CD4-positive, alpha-beta T cell treated with Interferon alpha-2 for 1 hour (primary cell): ENCODE measurements at regions not wholly inside any gene's neighbourhood (a gene's known extent, or its start where the extent isn't known, plus 50 kb on each side); places are given as distances from the start of the nearest gene placed in this dataset.

Source experiments
- DNase-seq, 2 donors: peaks; one replicate each; pipeline ENCODE4 v3.0.0-alpha.2; 2020 to 2022

GRCh38 chr3:16658004-16658924, 53.0 kb upstream of the DAZL start:
- no peak for DNase-seq

GRCh38 chr3:16658925-16659793, 53.9 kb upstream of the DAZL start:
- no peak for DNase-seq

GRCh38 chr3:16663854-16664712, 58.9 kb upstream of the DAZL start:
- no peak for DNase-seq

DNA sequence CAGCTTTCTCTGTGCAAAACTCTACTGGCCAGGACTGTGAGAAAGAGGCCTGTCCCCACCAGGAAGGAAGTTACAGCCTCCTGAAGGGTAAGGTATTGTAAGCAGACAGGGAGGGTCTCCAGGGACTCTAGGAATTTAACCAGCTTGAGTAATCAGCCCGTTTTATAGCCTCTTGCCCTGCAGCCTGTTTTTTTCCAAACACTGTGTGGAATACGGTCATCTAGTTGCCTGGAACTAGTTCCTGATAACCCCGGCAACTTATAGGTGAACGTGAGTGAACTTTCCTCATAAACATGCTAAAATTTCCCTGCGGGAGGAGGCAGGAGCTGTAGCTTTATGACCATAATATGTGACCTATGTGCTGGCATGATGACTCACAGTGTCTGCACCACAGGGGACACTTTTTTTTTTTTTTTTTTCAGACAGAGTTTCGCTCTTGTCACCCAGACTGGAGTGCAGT, 60.1 kb upstream of the DAZL start:
- no peak for DNase-seq

DNA sequence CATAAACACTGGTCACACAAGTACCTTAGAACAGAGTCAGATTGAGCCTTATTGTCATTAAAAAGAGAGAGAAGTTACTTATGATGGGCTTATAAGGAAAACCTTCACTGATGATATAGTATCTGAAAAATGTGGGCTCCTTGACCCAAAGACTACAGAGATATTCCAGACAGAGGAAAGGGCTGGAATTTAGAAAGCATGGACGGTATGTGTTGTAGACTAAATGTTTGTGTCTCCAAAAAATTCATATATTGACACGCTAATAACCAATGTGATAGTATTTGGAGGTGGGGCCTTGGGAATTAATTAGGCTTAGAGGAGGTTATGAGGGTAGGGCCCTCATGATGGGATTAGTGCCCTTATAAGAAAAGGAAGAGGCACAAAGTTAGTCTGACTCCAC, 61.0 kb upstream of the DAZL start:
- DNase-seq: no peak

DNA sequence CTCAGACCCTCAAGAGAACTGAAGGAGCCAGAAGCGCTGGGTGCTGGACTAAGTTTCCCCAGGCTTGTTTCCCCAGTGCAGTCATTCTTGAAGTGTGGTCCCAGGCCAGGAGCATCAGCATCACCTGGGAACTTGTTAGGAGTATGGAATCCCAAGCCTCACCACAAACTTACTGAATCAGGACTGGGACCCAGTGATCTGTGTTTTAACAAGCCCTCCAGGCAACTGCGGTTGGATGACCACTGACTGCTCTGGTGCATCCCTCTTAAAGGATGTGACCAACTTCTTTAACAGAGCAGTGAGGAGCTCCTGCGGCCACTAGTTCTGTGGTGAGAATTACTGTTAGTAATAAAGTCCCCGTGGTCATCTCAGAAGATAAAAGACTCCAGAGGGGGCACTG, 62.4 kb upstream of the DAZL start:
- DNase-seq: no peak

GRCh38 chr3:16668776-16669545, 63.7 kb upstream of the DAZL start:
- DNase-seq: no peak

DNA sequence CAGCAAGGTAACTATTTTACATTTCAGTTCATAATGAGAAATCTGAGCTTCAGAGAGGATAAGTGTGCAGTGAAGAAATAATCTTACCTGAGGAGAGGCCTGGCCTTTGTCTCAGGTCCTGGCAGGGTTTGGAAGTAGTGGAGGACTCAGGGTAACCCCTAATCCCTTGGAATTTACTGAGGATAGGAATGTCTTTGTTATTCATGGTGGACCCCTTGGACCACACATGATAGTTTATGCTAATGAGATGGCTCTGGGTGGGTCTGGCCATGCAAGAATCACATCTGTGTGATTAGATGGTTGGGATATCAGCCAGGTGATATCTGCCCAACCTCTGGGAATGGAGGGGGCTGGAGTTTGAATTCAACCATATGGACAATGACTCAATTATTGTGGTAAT, 65.0 kb upstream of the DAZL start:
- DNase-seq: no peak

GRCh38 chr3:16671690-16672089, 66.5 kb upstream of the DAZL start:
- DNase-seq: no peak

GRCh38 chr3:16673530-16673929, 68.3 kb upstream of the DAZL start:
- no peak for DNase-seq

DNA sequence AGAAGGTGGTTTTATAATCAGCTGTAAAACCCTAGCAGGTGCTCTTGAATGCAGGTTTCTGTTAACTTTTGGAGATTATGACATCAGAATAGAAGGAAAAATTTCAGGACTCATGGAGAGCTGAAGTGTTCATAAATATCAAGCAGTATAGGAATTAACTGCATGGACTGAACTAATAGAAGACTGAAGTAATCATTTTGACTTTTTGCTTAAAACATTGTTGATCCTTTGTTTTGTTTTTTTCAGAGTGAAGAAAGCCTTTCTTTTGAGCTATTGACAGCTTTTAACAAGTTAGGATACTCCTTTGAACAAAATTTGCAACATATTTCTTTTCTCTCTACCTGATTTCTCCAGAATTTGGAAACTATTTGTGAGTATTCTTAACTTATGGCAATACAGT, 70.6 kb upstream of the DAZL start:
- no peak for DNase-seq

- no peak for DNase-seq
Measured at GRCh38 chr3:16686679-16687078, 81.5 kb upstream of the DAZL start.

GRCh38 chr3:16687221-16687620, 82.0 kb upstream of the DAZL start:
- no peak for DNase-seq

GRCh38 chr3:16692486-16693344, 87.5 kb upstream of the DAZL start:
- DNase-seq: no peak

GRCh38 chr3:16693820-16694219, 88.6 kb upstream of the DAZL start:
- no peak for DNase-seq

DNA sequence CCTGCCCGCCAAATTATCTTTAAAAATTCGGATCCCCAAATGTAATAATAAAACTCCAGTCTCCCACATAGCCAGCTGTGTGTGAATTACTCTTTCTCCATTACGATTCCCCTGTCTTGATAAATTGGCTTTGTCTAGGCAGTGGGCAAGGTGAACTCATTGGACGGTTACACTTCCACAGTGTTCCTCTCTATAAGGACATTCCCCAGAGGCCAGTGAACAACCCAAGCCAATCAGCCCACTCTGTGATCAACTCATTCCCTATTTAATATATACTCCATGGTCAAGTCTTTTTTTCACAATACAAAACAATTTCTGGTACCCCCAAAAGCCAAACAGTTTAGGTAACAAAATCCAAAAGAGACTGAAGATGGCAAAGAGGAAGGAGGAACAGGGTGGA, 90.5 kb upstream of the DAZL start:
- DNase-seq: no peak

DNA sequence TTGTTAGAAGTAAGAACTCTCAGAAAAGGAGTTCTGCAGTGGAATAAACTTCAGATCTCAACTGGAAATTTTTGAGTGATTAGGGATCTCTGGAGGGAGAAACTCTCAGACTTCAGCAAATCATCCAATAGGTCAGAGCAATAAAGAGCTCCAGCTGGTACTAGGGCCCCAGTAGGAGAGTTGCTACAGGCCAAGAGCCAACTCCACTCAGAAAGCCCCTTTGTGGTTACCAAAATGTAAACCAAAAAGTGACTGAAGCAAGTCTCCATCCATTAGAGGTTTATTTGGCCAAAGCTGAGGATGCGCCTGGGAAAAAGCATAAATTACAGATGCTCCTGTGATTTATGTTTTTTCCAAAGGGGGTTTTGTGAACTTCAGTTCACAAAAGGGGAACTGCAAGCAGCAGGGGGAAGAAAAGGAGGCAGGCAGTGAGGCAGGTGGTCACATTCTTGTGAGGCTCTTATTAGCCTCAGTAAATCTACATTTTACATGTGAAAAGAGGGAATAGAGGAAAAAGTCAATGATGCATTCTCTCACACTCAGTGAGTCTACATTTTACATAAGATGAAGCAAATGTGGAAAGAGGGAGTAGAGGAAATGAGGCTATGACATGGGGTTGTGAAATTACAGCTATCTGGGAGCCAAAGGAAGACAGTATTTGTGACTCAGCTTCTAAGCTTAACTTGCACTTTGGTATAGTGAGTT, 92.4 kb upstream of the DAZL start:
- DNase-seq: no peak

- no peak for DNase-seq
Measured at GRCh38 chr3:16700651-16701050, 95.4 kb upstream of the DAZL start.

DNA sequence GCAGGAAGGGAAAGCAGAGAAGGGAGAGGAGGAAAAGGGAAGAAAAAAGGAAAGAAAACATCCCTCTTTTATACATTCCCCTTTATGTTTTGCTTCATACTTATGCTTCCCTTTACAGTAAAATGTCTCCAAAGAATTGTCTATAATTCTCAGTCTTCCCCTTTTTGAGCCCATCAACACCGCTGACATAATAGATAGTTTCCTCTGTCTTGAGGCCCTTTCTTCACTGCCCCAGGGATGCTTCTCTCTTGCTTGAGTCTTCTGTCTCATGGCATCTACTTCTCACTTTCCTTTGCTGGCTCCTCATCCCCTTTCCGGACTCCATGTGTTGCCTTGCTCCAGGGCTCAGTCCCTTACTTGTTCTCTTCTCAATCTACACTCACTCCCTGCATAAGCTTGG, 99.7 kb upstream of the DAZL start:
- no peak for DNase-seq

DNA sequence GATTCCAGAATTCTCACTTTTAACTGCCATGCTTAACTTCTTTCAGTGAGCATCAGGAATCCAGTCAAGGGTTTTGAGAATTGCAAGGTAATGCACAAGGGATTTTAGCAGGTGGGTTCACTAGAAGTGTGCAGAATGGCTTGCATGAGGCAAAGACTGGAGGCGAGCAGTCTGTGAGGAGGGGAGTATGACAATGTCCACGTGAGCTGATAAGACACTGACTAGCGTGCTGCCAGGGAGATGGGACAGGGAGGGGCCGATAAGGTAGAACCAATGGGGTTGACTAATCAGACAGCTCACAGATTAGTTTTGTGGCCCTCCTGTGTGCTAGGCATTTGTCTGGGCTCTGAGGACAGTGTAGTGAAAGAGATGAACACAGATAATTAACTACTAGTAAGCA, 102.0 kb upstream of the DAZL start:
- DNase-seq: no peak
